KMS-11 (cell line): ENCODE measurements at regions not wholly inside any gene's neighbourhood (a gene's known extent, or its start where the extent isn't known, plus 50 kb on each side); places are given as distances from the start of the nearest gene placed in this dataset.

ENCODE experiments used
- H2AFZ ChIP-seq: fragments of 200-600 bp; sonication (generic); 2 replicates; pipeline ENCODE4 v1.6.1; 2016; ENCODE audit warnings: antibody characterized with exemption, mixed run types, low read depth
- H3K27ac ChIP-seq: fragments of 200-600 bp; sonication (generic); 2 replicates; pipeline ENCODE4 v1.6.1; 2016; ENCODE audit warnings: mild to moderate bottlenecking, mixed run types
- H3K27me3 ChIP-seq: fragments of 200-600 bp; sonication (generic); 2 replicates; pipeline ENCODE4 v1.6.1; 2017; ENCODE audit warnings: mild to moderate bottlenecking, low read depth, mixed run types, moderate library complexity; ENCODE audit not compliant: insufficient read depth
- H3K36me3 ChIP-seq: fragments of 200-600 bp; sonication (generic); 2 replicates; pipeline ENCODE4 v1.6.1; 2017; ENCODE audit warnings: mild to moderate bottlenecking, mixed run types; ENCODE audit not compliant: insufficient read depth
- H3K4me1 ChIP-seq: fragments of 200-600 bp; sonication (generic); 2 replicates; pipeline ENCODE4 v1.6.1; 2016; ENCODE audit warnings: mild to moderate bottlenecking, low read depth, mixed run types; ENCODE audit not compliant: poor library complexity, severe bottlenecking
- H3K4me2 ChIP-seq: fragments of 200-600 bp; sonication (generic); 2 replicates; pipeline ENCODE4 v1.7.0; 2016; ENCODE audit warnings: mild to moderate bottlenecking, mixed run types
- H3K4me3 ChIP-seq: fragments of 200-600 bp; sonication (generic); IDR thresholded peaks from 2 replicates; pipeline ENCODE4 v1.6.1; 2017; ENCODE audit warnings: low read depth, low read length, mixed read lengths; ENCODE audit not compliant: insufficient read depth
- H3K79me2 ChIP-seq: fragments of 200-600 bp; sonication (generic); 2 replicates; pipeline ENCODE4 v1.6.1; 2016; ENCODE audit warnings: low read depth, mixed run types; ENCODE audit not compliant: insufficient read depth
- H3K9ac ChIP-seq: fragments of 200-600 bp; sonication (generic); 2 replicates; pipeline ENCODE4 v1.6.1; 2016; ENCODE audit warnings: mild to moderate bottlenecking, mixed run types
- H4K20me1 ChIP-seq: fragments of 200-600 bp; sonication (generic); 2 replicates; pipeline ENCODE4 v1.6.1; 2016; ENCODE audit warnings: mild to moderate bottlenecking, mixed run types; ENCODE audit not compliant: insufficient read depth
- TF ChIP-seq, protein P1 (sequence below): fragments of 200-600 bp; sonication (generic); conservative IDR thresholded peaks from 2 replicates; pipeline ENCODE4 v1.6.1; 2017; ENCODE audit warnings: low read depth, mild to moderate bottlenecking, antibody characterized with exemption, low read length, moderate library complexity, mixed read lengths

DNA sequence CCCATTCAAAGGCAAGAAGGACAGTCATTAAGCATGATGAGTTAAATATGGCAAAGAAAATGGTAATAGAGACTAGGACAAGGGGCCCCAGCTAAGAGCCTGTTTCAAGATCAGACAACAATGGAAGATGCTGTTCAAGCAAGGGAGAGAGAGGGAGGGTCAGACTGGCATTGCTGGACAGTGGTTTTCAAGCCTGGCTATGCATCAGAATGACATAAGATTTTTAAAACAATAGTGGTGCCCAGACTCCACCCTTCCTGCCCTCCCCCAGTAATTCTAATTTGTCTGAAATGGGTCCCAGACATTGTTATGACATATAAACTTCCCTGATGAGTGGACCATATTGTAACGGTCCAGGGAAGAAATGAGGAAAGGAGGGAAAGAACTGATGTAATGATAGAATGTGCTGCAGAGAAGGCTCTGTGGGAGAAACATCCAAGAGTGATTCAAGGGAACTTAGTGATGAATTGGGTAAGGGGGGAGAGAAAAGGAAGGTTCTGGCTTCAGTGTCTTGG lies 112.9 kb upstream of the TRIB2 start:
- H2AFZ ChIP-seq, result no peak overlapping the region
- no peak overlapping the region for H3K9ac ChIP-seq
- H3K36me3 ChIP-seq, result no peaks in the 10 kb centered on the region
- no peaks in the 10 kb centered on the region for H3K79me2 ChIP-seq
- H3K4me3 ChIP-seq, result no peak overlapping the region
- H3K4me2 ChIP-seq, result no peak overlapping the region
- TF ChIP-seq, protein P1, sequence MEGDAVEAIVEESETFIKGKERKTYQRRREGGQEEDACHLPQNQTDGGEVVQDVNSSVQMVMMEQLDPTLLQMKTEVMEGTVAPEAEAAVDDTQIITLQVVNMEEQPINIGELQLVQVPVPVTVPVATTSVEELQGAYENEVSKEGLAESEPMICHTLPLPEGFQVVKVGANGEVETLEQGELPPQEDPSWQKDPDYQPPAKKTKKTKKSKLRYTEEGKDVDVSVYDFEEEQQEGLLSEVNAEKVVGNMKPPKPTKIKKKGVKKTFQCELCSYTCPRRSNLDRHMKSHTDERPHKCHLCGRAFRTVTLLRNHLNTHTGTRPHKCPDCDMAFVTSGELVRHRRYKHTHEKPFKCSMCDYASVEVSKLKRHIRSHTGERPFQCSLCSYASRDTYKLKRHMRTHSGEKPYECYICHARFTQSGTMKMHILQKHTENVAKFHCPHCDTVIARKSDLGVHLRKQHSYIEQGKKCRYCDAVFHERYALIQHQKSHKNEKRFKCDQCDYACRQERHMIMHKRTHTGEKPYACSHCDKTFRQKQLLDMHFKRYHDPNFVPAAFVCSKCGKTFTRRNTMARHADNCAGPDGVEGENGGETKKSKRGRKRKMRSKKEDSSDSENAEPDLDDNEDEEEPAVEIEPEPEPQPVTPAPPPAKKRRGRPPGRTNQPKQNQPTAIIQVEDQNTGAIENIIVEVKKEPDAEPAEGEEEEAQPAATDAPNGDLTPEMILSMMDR, result no peak
- no peaks in the 10 kb centered on the region for H3K4me1 ChIP-seq
- no peak overlapping the region for H3K27ac ChIP-seq
- no peaks in the 10 kb centered on the region for H3K27me3 ChIP-seq
- no peaks in the 10 kb centered on the region for H4K20me1 ChIP-seq

DNA sequence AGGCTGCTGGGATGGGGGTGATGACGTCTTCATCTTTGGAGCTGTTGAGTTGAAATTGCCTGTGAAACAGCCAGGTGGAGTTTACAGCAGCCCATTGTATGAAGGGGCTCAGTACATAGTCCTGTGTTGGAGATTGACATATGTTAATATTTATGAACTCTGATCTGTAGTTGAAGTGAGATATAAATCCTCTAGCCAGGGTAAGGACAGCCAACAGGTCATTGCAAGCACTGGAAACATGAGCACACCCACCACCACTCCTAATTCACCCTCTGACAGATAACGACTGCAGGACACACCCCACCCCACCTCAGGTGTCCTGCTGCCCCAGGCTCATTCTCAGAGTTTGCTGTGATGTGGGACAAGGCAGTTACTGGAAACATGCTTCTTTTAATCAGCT lies 112.4 kb upstream of the TRIB2 start:
- H2AFZ ChIP-seq, result no peak overlapping the region
- TF ChIP-seq, protein P1, result no peak

DNA sequence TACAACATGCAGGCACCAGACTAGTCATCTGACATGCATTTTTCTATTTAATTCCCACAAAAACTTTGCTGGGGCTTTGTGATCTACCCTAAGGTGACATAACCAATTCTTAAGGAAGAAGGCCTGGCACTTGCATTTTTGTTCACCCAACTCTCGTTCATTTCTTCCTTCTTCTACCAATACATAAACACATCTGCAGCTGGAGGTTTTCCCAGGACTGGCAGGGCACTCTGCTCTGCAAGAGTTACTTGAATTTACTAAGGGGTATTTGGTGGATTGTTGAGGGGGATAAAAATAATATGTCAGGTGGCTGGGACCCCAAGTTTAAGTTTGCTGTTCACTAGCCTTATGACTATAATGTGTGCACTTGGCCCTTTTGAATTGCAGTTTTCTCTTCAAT lies 111.4 kb upstream of the TRIB2 start:
- H3K4me2 ChIP-seq, result no peak overlapping the region
- H3K79me2 ChIP-seq, result no peaks in the 10 kb centered on the region
- no peaks in the 10 kb centered on the region for H3K4me1 ChIP-seq
- TF ChIP-seq, protein P1, result no peak
- no peak overlapping the region for H3K9ac ChIP-seq
- no peaks in the 10 kb centered on the region for H3K27me3 ChIP-seq
- H3K4me3 ChIP-seq, result no peak overlapping the region
- no peaks in the 10 kb centered on the region for H4K20me1 ChIP-seq
- no peak overlapping the region for H3K27ac ChIP-seq
- H3K36me3 ChIP-seq, result no peaks in the 10 kb centered on the region
- H2AFZ ChIP-seq, result no peak overlapping the region

More for the DNA sequence above, 112.4 kb upstream of the TRIB2 start:
- Histone ChIP-seq H3K36me3 (no peaks in the 10 kb centered on the region), H3K27ac (no peak overlapping the region), H3K79me2 (no peaks in the 10 kb centered on the region), H4K20me1 (no peaks in the 10 kb centered on the region), H3K4me3 (no peak overlapping the region), H3K27me3 (no peaks in the 10 kb centered on the region), H3K4me1 (no peaks in the 10 kb centered on the region), H3K4me2 (no peak overlapping the region), H3K9ac (no peak overlapping the region)

DNA sequence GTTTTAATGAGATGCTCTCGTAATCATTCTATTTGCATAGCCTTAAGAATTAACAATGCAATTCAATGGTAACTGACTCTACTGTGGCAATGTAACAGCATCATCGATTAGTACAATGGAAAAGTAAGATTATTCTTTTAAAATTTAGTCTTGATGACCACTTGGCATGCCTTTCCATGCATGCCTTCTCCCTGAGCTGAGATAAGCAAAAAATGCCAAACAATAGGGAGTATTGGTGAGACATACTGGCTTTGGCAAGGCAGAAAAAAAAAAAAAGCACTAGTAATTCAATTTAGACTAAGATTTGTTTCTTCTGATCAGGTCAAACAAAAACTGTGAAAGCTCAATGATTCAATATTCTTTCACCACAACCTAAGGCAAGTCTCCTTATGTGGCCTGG lies 110.8 kb upstream of the TRIB2 start:
- H4K20me1 ChIP-seq, result no peaks in the 10 kb centered on the region
- no peak overlapping the region for H3K9ac ChIP-seq
- H3K36me3 ChIP-seq, result no peaks in the 10 kb centered on the region
- no peak overlapping the region for H3K27ac ChIP-seq
- TF ChIP-seq, protein P1, result no peak
- no peaks in the 10 kb centered on the region for H3K4me1 ChIP-seq
- no peak overlapping the region for H3K4me3 ChIP-seq
- no peaks in the 10 kb centered on the region for H3K79me2 ChIP-seq
- H2AFZ ChIP-seq, result no peak overlapping the region
- no peak overlapping the region for H3K4me2 ChIP-seq
- H3K27me3 ChIP-seq, result no peaks in the 10 kb centered on the region
